ENCODE measurements at regions not wholly inside any gene's neighbourhood (a gene's known extent, or its start where the extent isn't known, plus 50 kb on each side); places are given as distances from the start of the nearest gene placed in this dataset.

DNA sequence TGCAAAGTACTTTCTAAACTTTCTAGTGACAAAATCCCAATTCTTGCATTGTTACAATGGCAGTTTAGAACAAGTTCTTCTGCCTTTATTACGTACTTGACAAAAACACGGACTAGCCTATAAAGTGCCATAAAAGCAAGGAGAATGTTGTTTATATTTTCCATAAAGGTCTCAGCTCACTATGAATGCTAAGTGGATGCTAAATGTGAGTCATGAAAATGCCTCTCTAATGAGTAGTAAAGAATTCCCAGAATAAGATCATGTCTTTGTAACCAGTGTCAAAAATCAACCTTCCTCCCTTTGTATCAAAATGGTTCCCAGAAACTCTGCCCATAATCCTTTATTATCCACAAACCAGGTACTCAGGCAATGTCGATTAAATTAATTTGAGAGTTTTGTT, 539.8 kb upstream of the SLIT2 start:
- TF ChIP-seq, protein P1, sequence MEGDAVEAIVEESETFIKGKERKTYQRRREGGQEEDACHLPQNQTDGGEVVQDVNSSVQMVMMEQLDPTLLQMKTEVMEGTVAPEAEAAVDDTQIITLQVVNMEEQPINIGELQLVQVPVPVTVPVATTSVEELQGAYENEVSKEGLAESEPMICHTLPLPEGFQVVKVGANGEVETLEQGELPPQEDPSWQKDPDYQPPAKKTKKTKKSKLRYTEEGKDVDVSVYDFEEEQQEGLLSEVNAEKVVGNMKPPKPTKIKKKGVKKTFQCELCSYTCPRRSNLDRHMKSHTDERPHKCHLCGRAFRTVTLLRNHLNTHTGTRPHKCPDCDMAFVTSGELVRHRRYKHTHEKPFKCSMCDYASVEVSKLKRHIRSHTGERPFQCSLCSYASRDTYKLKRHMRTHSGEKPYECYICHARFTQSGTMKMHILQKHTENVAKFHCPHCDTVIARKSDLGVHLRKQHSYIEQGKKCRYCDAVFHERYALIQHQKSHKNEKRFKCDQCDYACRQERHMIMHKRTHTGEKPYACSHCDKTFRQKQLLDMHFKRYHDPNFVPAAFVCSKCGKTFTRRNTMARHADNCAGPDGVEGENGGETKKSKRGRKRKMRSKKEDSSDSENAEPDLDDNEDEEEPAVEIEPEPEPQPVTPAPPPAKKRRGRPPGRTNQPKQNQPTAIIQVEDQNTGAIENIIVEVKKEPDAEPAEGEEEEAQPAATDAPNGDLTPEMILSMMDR (IDR thresholded peaks at IDR 0.05 in 8 of 11, conservative IDR thresholded peaks at IDR 0.05 in 3 of 11): no peak
- no peak for TF ChIP-seq POLR2A (IDR thresholded peaks at IDR 0.05)
